DMS53 treated with DMSO at 0.1 percent for 48 hours (cell line): ENCODE measurements at regions not wholly inside any gene's neighbourhood (a gene's known extent, or its start where the extent isn't known, plus 50 kb on each side); places are given as distances from the start of the nearest gene placed in this dataset.
A peak's percentile ranks its signal among the peaks of the same experiment; 100 is the strongest.

Experiments
- DNase-seq: peaks from one replicate; lab custom pipeline; 2025; ENCODE audit not compliant: unreplicated experiment; lab: John Stamatoyannopoulos, UW

DNA sequence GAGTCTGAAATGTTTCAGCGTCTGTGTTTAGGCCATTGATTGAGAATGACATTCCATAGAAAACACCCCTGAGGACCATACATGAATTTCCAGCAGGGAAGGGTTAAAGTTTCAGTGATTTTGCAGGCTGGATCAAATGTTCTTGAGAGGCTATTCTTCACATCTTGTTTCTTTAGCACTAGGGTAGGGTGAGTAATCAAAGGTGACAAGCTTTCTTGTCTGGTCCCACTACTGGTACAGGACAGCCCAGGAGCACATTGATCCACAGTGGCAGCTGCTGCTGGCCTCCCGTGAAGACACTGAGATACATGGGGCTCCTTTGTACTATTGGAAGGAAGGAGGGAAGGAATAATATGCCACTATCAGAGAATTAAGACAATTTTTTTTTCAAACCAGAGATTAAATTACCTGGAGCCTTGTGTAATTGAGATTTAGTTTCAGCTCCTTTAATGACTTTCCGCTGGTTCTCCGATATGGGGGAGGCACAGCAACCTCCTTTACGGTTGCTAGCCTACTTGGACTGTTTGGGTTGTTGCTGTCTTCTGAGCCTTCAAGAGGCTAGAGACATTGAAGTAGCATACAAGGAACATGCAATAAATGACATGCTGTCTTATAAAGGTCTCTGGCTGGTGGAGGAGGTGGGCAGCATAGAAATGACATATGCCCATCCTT is 368.9 kb downstream of the SOX11 start:
- DNase-seq = no peak

GRCh38 chr2:6064757-6065156 is 372.6 kb downstream of the SOX11 start:
- DNase-seq = no peak

GRCh38 chr2:6065703-6066102 is 373.5 kb downstream of the SOX11 start:
- no peak for DNase-seq

DNA sequence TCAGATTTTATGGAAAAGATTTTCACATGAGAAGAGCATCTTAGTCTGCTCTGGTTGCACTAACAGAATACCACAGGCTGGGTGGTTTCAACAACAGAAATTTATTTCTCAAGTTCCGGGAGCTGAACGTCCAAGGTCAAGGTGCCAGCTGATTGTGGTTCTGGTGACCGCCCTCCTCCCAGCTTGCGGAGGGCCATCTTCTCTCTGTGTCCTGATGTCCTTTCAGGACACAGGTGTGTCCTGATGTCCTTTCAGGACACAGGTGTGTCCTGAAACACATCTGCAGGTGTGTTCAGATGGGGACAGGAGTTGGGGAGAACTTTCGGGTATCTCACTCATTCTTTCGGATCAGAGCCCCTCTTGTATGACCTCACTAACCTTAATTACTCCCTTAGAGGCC is 374.9 kb downstream of the SOX11 start:
- no peak for DNase-seq

DNA sequence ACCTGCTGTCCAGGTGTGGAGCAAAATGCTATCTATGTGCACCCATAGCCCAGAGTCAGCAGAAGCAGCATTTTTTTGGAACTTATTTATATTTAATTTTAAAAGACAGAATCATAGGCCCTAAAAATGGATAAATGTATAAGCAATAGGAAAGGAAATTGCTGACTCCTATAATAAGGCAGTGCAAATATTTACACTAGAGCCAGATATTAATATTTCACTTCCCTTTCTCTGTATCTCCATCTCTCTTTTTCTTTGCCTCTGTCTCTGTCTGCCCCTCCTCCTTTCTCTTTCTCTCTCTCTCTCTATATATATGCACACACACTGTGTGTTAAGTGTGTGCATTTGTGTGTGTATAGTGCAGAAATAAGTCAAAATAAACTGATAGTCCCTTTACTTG is 375.6 kb downstream of the SOX11 start:
- DNase-seq = peak; percentile 42

GRCh38 chr2:6068429-6068828 is 376.2 kb downstream of the SOX11 start:
- DNase-seq = no peak

DNA sequence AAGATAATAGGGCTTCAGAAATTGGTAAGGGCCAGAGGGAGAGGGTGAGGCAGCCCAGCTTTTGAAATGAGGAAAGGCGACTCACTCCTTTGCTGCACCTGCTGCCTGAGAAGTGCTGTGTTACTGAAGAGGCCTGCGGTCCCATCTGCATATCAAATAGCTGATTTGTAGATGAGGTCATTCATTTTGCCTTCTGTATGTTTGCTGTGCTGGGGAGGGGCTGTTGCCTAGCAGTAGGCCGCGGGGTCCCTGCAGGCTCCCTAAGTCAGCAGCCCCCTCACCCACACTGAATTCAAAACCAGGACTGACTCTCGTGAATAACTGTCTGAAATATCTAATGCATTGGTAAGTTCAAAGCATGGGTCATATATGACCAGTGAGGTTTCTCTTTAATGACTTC is 377.2 kb downstream of the SOX11 start:
- DNase-seq = peak; percentile 36

- DNase-seq = no peak
Observed at GRCh38 chr2:6071519-6071918, 379.3 kb downstream of the SOX11 start.

DNA sequence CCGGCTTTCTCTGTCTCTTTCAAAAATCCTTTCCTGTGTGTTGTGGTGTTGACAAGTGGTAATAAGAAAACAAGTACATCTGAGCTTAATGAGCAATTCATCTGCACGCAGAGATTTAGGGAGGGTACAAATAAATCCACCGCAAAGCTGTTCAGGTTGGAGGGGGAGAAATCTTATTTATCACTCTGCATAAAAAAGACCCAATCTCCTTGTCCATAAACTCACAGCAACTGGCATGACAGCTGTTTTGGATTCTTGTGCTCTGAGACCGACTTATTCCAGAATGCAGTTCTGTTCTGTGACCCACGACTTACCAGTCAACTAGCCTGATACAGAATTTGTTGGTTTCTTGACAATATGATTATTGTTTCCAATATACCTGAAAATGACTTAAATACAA is 380.1 kb downstream of the SOX11 start:
- no peak for DNase-seq

DNA sequence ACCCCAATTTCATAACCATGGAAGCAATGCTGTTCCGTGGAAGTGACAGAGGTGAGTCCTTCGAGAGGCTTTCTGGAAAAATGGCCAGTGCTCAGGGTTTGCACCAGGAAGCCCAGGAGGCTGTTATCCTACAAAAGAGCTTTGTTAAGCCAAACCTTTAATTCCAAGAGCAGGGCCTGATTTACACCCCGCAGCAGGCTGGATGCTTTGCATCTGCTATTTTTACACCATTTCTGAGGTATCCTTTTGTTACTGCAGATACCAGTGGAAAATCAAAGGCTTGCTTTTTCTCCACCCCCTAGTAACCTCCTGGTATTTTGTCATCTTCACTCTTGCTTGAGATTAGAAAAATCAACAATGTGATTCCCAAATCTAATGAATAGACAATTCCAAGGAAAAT is 380.6 kb downstream of the SOX11 start:
- no peak for DNase-seq

GRCh38 chr2:6073191-6074088 is 381.3 kb downstream of the SOX11 start:
- peak; percentile 68 for DNase-seq

GRCh38 chr2:6074089-6074643 is 382.0 kb downstream of the SOX11 start:
- no peak for DNase-seq

- no peak for DNase-seq
Observed at GRCh38 chr2:6077585-6077984, 385.4 kb downstream of the SOX11 start.

GRCh38 chr2:6078414-6078813 is 386.2 kb downstream of the SOX11 start:
- DNase-seq = no peak

GRCh38 chr2:6079405-6079804 is 387.2 kb downstream of the SOX11 start:
- no peak for DNase-seq

GRCh38 chr2:6080932-6081753 is 389.0 kb downstream of the SOX11 start:
- peak; percentile 51 for DNase-seq

DNA sequence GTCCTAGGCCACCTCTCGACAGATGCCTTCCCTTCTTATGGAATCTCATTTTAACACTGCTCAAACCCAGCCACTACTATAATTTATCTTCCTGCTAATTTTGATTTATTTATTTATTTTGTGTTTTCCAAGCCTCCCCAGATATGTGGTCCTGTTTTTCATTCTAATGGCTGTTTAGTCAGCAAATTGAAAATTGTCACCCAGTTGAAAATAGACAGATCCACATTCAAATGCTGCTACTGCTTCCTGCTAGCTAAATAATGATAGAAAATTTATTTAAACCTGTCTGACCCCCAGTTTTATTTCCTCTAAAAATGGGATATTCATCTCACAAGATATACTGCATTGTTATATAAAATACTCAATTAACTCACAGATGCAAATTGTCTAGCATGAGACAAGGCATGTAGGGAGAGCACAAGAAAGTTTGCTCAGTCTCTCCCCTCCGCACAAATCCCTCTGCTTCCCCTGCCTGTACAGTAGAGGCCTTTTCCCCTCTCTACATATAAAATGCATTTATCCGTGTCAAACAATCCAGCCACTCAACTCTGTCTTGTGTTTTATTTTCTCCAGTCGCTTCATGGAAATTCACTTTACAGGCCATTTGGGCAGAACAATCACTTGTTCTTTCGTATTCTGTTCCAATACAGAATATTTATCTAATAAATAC is 389.9 kb downstream of the SOX11 start:
- no peak for DNase-seq

DNA sequence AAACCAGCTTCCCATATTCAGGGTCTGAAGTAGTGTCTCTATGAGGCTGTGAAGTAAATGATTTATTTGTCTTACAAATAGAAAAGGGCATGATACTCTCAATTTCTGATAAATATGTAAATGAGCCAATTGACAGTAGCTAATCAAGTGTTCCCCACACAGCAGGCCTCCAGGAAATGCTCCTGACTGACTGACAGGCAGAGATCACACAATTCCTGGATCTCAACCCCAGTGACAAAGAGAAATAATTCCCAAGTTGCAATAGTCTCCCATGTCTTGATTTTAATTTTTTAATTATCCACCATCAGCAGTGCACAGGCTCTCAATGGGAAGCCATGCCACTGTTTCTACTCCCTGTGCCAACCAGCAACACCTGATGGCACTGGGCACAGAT is 390.4 kb downstream of the SOX11 start:
- no peak for DNase-seq

GRCh38 chr2:6083136-6083535 is 391.0 kb downstream of the SOX11 start:
- no peak for DNase-seq

DNA sequence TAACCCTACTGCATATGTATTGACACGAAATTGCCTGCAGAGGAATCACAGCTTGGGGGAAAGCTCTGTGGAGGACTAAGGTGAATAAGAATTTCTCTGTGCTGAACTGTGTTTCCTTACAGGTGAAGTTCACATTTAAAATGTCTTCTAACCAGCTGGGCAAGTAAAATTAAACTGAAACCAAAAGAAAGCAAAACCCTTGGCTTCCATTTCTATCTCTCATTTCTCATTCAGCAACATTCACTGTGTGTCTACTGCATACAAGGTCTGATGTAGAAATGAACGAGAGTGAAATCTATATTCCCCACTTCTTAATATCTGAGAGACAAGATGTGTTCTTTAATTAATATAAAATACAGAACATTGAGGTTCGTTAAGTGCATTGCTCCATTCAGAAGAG is 397.3 kb downstream of the SOX11 start:
- DNase-seq = no peak

GRCh38 chr2:6103372-6103771 is 411.2 kb downstream of the SOX11 start:
- DNase-seq = no peak
